Caki2 (cell line): ENCODE measurements at regions not wholly inside any gene's neighbourhood (a gene's known extent, or its start where the extent isn't known, plus 50 kb on each side); places are given as distances from the start of the nearest gene placed in this dataset.

ENCODE experiments used
- DNase-seq: peaks from one replicate; pipeline ENCODE4 v3.0.0-alpha.2; 2015; ENCODE audit warnings: low read depth
- in situ Hi-C: cut with HindIII; loops from 2 replicates; pipeline ENCODE4 v1.10.0; 2016; ENCODE audit warnings: low sequenced_read_pairs, low pct_unique_long_range_greater_than_20kb, mixed read lengths

GRCh38 chr1:67888216-67889106, 55.2 kb upstream of the GNG12 start:
- in situ Hi-C loops, result no loop called here
- no peak for DNase-seq

- no peak for DNase-seq
- in situ Hi-C loops, result no loop called here
Measured at GRCh38 chr1:67887146-67887545, 53.9 kb upstream of the GNG12 start.

GRCh38 chr1:67886076-67886475, 52.8 kb upstream of the GNG12 start:
- in situ Hi-C loops, result no loop called here
- no peak for DNase-seq

- DNase-seq, result no peak
- in situ Hi-C loops, result no loop called here
Measured at GRCh38 chr1:67883069-67883468, 49.8 kb upstream of the GNG12 start.
